22Rv1 (cell line): ENCODE measurements at regions not wholly inside any gene's neighbourhood (a gene's known extent, or its start where the extent isn't known, plus 50 kb on each side); places are given as distances from the start of the nearest gene placed in this dataset.
"Not testable (repeated sequence)": the region's sequence is repeated elsewhere in the genome, so short reads cannot be mapped to it uniquely, and the experiment has no call there.

Experiments
- H3K27ac ChIP-seq: fragments of 450-650 bp; 2 replicates; pipeline ENCODE4 v1.5.1; 2017
- CTCF ChIP-seq: fragments of 450-650 bp; IDR thresholded peaks from 2 replicates; pipeline ENCODE4 v1.5.1; 2017; ENCODE audit warnings: mild to moderate bottlenecking
- ZFX ChIP-seq: fragments of 450-650 bp; IDR thresholded peaks from 2 replicates; pipeline ENCODE4 v1.6.1; 2017; ENCODE audit warnings: antibody characterized with exemption, borderline replicate concordance

GRCh38 chr13:21297914-21298831 is 121.7 kb downstream of the MRPL57 start:
- TF ChIP-seq CTCF (peak; percentile 92), ZFX (no peak)
- peak overlapping the region; percentile 87 for H3K27ac ChIP-seq

- no peak overlapping the region for H3K27ac ChIP-seq
- no peak for TF ChIP-seq ZFX
- TF ChIP-seq CTCF: no peak
Observed at GRCh38 chr13:21304256-21304655, 127.8 kb downstream of the MRPL57 start.

GRCh38 chr13:21306300-21307073 is 130.0 kb downstream of the MRPL57 start:
- not testable (repeated sequence) for H3K27ac ChIP-seq

- H3K27ac ChIP-seq: not testable (repeated sequence)
Observed at GRCh38 chr13:21307158-21307557, 130.7 kb downstream of the MRPL57 start.

- H3K27ac ChIP-seq: no peak overlapping the region
- TF ChIP-seq CTCF: no peak
- no peak for TF ChIP-seq ZFX
Observed at GRCh38 chr13:21308906-21309305, 132.4 kb downstream of the MRPL57 start.

- no peak overlapping the region for H3K27ac ChIP-seq
- no peak for TF ChIP-seq ZFX
- TF ChIP-seq CTCF: no peak
Observed at GRCh38 chr13:21309542-21310172, 133.2 kb downstream of the MRPL57 start.

- H3K27ac ChIP-seq: no peak overlapping the region
- TF ChIP-seq ZFX: no peak
- TF ChIP-seq CTCF: no peak
Observed at GRCh38 chr13:21310220-21310619, 133.8 kb downstream of the MRPL57 start.

- not testable (repeated sequence) for H3K27ac ChIP-seq
Observed at GRCh38 chr13:21314976-21315375, 138.5 kb downstream of the MRPL57 start.
